ENCODE measurements at regions not wholly inside any gene's neighbourhood (a gene's known extent, or its start where the extent isn't known, plus 50 kb on each side); places are given as distances from the start of the nearest gene placed in this dataset.

DNA sequence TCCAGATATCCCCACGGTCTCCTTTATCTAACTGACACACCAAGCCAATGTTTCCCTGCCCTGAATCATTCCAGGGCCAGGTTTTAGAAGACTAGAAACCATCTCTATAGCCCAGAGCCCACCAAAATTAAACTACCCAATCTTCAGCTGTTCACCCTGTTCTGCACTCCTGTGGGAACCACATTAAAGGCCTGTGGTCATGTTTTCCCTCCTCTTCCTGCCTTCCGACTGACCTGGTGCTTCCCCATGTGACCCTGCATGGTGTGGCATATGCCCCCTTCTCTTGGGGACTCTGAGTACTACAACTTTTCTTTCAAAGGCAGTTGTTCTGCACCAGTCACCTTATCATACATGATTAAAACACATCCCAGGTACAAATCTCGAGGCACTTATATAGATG is 155.0 kb downstream of the TMEM200A start:
- Histone ChIP-seq H3K27me3 (ENCODE audit: control insufficient read depth in 4 of 4, insufficient read depth in 4 of 4, low read length in 3 of 4) (no peaks in the 10 kb centered on the region), H3K4me1 (ENCODE audit: control insufficient read depth in 4 of 4, insufficient read depth in 4 of 4, low read length in 3 of 4) (no peaks in the 10 kb centered on the region), H3K4me3 (ENCODE audit: low read depth in 1 of 3, low read length in 3 of 3) (no peak overlapping the region), H3K9ac (ENCODE audit: low read depth in 1 of 2, low read length in 2 of 2) (no peak overlapping the region), H3K27ac (ENCODE audit: low read depth in 1 of 2, low read length in 2 of 2) (no peak overlapping the region), H3K9me3 (ENCODE audit: control insufficient read depth in 4 of 4, low read length in 3 of 4) (no peaks in the 10 kb centered on the region), H3K36me3 (ENCODE audit: control insufficient read depth in 4 of 4, insufficient read depth in 3 of 4, low read depth in 1 of 4, low read length in 3 of 4) (no peaks in the 10 kb centered on the region)
- no peak for TF ChIP-seq RAD21 (IDR thresholded peaks at IDR 0.05)
- TF ChIP-seq, protein P1, sequence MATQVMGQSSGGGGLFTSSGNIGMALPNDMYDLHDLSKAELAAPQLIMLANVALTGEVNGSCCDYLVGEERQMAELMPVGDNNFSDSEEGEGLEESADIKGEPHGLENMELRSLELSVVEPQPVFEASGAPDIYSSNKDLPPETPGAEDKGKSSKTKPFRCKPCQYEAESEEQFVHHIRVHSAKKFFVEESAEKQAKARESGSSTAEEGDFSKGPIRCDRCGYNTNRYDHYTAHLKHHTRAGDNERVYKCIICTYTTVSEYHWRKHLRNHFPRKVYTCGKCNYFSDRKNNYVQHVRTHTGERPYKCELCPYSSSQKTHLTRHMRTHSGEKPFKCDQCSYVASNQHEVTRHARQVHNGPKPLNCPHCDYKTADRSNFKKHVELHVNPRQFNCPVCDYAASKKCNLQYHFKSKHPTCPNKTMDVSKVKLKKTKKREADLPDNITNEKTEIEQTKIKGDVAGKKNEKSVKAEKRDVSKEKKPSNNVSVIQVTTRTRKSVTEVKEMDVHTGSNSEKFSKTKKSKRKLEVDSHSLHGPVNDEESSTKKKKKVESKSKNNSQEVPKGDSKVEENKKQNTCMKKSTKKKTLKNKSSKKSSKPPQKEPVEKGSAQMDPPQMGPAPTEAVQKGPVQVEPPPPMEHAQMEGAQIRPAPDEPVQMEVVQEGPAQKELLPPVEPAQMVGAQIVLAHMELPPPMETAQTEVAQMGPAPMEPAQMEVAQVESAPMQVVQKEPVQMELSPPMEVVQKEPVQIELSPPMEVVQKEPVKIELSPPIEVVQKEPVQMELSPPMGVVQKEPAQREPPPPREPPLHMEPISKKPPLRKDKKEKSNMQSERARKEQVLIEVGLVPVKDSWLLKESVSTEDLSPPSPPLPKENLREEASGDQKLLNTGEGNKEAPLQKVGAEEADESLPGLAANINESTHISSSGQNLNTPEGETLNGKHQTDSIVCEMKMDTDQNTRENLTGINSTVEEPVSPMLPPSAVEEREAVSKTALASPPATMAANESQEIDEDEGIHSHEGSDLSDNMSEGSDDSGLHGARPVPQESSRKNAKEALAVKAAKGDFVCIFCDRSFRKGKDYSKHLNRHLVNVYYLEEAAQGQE (IDR thresholded peaks at IDR 0.05): no peak
- TF ChIP-seq EGR1 (IDR thresholded peaks at IDR 0.05; ENCODE audit: low read depth in 2 of 2): no peak
- TF ChIP-seq, protein P2, sequence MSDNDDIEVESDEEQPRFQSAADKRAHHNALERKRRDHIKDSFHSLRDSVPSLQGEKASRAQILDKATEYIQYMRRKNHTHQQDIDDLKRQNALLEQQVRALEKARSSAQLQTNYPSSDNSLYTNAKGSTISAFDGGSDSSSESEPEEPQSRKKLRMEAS (IDR thresholded peaks at IDR 0.05): no peak
- no peak for TF ChIP-seq HNF4G (IDR thresholded peaks at IDR 0.05)
- no peak for TF ChIP-seq NR2F2 (IDR thresholded peaks at IDR 0.05)
- TF ChIP-seq FOXA1 (IDR thresholded peaks at IDR 0.05): no peak
- no peak for TF ChIP-seq JUND (IDR thresholded peaks at IDR 0.05)
- TF ChIP-seq TAF1 (conservative IDR thresholded peaks at IDR 0.05): no peak
- no peak for TF ChIP-seq FOXA2 (IDR thresholded peaks at IDR 0.05)
- no peak for DNase-seq (ENCODE audit: low spot score)
- 74% methylated on average over 3 of the region's 3 CpGs for WGBS

DNA sequence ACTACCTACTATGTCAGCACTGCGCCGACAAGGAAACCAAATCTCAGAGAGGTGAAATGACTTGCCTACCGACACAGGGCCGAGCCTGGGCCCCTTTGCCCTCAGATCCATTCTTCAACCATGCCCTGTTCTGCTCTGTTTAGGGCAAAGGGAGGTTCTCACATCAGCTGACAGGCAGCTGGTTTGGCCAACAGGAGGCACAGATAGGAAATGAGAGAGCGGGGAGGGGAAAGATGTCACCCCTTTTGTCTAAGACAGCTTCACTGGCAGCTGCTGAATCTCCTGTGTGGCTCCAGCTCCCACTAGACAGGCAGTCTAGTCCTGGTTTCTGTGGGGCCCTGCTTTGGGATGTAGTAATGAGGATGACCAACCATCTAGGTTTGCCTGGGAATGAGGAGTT is 158.7 kb downstream of the TMEM200A start:
- H3K4me1 ChIP-seq (ENCODE audit: control insufficient read depth in 4 of 4, insufficient read depth in 4 of 4, low read length in 3 of 4): no peaks in the 10 kb centered on the region
- no peaks in the 10 kb centered on the region for H3K36me3 ChIP-seq (ENCODE audit: control insufficient read depth in 4 of 4, insufficient read depth in 3 of 4, low read depth in 1 of 4, low read length in 3 of 4)
- no peak for DNase-seq (ENCODE audit: low spot score)
- TF ChIP-seq FOXA1 (IDR thresholded peaks at IDR 0.05): no peak
- TF ChIP-seq RAD21 (IDR thresholded peaks at IDR 0.05): no peak
- no peak for TF ChIP-seq HNF4A (conservative IDR thresholded peaks at IDR 0.05)
- TF ChIP-seq TAF1 (conservative IDR thresholded peaks at IDR 0.05): no peak
- TF ChIP-seq NR2F2 (IDR thresholded peaks at IDR 0.05): no peak
- TF ChIP-seq, protein P3, sequence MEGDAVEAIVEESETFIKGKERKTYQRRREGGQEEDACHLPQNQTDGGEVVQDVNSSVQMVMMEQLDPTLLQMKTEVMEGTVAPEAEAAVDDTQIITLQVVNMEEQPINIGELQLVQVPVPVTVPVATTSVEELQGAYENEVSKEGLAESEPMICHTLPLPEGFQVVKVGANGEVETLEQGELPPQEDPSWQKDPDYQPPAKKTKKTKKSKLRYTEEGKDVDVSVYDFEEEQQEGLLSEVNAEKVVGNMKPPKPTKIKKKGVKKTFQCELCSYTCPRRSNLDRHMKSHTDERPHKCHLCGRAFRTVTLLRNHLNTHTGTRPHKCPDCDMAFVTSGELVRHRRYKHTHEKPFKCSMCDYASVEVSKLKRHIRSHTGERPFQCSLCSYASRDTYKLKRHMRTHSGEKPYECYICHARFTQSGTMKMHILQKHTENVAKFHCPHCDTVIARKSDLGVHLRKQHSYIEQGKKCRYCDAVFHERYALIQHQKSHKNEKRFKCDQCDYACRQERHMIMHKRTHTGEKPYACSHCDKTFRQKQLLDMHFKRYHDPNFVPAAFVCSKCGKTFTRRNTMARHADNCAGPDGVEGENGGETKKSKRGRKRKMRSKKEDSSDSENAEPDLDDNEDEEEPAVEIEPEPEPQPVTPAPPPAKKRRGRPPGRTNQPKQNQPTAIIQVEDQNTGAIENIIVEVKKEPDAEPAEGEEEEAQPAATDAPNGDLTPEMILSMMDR (IDR thresholded peaks at IDR 0.05; ENCODE audit: low read depth, low read length, missing input control): no peak
- TF ChIP-seq JUND (IDR thresholded peaks at IDR 0.05): no peak
- TF ChIP-seq, protein P2 (IDR thresholded peaks at IDR 0.05): no peak
- TF ChIP-seq, protein P4, sequence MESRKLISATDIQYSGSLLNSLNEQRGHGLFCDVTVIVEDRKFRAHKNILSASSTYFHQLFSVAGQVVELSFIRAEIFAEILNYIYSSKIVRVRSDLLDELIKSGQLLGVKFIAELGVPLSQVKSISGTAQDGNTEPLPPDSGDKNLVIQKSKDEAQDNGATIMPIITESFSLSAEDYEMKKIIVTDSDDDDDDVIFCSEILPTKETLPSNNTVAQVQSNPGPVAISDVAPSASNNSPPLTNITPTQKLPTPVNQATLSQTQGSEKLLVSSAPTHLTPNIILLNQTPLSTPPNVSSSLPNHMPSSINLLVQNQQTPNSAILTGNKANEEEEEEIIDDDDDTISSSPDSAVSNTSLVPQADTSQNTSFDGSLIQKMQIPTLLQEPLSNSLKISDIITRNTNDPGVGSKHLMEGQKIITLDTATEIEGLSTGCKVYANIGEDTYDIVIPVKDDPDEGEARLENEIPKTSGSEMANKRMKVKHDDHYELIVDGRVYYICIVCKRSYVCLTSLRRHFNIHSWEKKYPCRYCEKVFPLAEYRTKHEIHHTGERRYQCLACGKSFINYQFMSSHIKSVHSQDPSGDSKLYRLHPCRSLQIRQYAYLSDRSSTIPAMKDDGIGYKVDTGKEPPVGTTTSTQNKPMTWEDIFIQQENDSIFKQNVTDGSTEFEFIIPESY (IDR thresholded peaks at IDR 0.05): no peak
- TF ChIP-seq, protein P5, sequence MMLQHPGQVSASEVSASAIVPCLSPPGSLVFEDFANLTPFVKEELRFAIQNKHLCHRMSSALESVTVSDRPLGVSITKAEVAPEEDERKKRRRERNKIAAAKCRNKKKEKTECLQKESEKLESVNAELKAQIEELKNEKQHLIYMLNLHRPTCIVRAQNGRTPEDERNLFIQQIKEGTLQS (IDR thresholded peaks at IDR 0.05): no peak
- TF ChIP-seq FOXA2 (IDR thresholded peaks at IDR 0.05): no peak
- no peak for TF ChIP-seq EGR1 (IDR thresholded peaks at IDR 0.05; ENCODE audit: low read depth in 2 of 2)
- TF ChIP-seq RXRA (IDR thresholded peaks at IDR 0.05): no peak
- TF ChIP-seq, protein P1 (IDR thresholded peaks at IDR 0.05): no peak
- no peak for TF ChIP-seq SP1 (IDR thresholded peaks at IDR 0.05)
- no peak for TF ChIP-seq YY1 (IDR thresholded peaks at IDR 0.05)
- TF ChIP-seq GABPA (IDR thresholded peaks at IDR 0.05 in 1 of 2, conservative IDR thresholded peaks at IDR 0.05 in 1 of 2): no peak
- TF ChIP-seq HNF4G (IDR thresholded peaks at IDR 0.05): no peak
- no peaks in the 10 kb centered on the region for H3K27me3 ChIP-seq (ENCODE audit: control insufficient read depth in 4 of 4, insufficient read depth in 4 of 4, low read length in 3 of 4)
- H3K4me3 ChIP-seq (ENCODE audit: low read depth in 1 of 3, low read length in 3 of 3): no peak overlapping the region
- H3K9me3 ChIP-seq (ENCODE audit: control insufficient read depth in 4 of 4, low read length in 3 of 4): no peaks in the 10 kb centered on the region
- 94% methylated on average over 5 of the region's 5 CpGs for WGBS
- no peak overlapping the region for H3K27ac ChIP-seq (ENCODE audit: low read depth in 1 of 2, low read length in 2 of 2)
- H3K9ac ChIP-seq (ENCODE audit: low read depth in 1 of 2, low read length in 2 of 2): no peak overlapping the region
